OCI-LY1 (cell line): ENCODE measurements at regions not wholly inside any gene's neighbourhood (a gene's known extent, or its start where the extent isn't known, plus 50 kb on each side); places are given as distances from the start of the nearest gene placed in this dataset.

Experiments used
- EZH2 ChIP-seq: fragments of 200-600 bp; sonication (generic), shearing (Covaris generic); IDR thresholded peaks from 2 replicates; pipeline ENCODE4 v1.8.0; 2017; ENCODE audit warnings: borderline replicate concordance, mixed run types, mild to moderate bottlenecking, antibody characterized with exemption, low read length, moderate library complexity, mixed read lengths
- TF ChIP-seq, protein P1 (sequence below): fragments of 200-600 bp; sonication (generic), shearing (Covaris generic); IDR thresholded peaks from 2 replicates; pipeline ENCODE4 v1.5.1; 2017; ENCODE audit warnings: mild to moderate bottlenecking, antibody characterized with exemption, low read length, moderate library complexity, mixed read lengths

DNA sequence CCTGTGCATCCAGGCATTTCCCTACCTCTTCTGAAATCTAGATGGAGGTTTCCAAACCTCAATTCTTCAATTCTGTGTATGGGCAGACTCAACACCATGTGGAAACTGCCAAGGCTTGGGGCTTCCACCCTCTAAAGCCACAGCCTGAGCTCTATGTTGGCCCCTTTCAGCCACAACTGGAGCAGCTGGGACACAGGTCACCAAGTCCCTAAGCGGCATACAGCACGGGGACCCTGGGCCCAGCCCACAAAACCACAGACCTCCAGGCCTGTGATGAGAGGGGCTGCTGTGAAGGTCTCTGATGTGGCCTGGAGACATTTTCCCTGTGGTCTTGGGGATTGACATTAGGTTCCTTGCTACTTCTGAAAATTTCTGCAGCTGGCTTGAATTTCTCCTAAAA is 255.4 kb downstream of the TDRD15 start:
- TF ChIP-seq, protein P1, sequence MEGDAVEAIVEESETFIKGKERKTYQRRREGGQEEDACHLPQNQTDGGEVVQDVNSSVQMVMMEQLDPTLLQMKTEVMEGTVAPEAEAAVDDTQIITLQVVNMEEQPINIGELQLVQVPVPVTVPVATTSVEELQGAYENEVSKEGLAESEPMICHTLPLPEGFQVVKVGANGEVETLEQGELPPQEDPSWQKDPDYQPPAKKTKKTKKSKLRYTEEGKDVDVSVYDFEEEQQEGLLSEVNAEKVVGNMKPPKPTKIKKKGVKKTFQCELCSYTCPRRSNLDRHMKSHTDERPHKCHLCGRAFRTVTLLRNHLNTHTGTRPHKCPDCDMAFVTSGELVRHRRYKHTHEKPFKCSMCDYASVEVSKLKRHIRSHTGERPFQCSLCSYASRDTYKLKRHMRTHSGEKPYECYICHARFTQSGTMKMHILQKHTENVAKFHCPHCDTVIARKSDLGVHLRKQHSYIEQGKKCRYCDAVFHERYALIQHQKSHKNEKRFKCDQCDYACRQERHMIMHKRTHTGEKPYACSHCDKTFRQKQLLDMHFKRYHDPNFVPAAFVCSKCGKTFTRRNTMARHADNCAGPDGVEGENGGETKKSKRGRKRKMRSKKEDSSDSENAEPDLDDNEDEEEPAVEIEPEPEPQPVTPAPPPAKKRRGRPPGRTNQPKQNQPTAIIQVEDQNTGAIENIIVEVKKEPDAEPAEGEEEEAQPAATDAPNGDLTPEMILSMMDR: no peak
- TF ChIP-seq EZH2: no peak
